ENCODE measurements at regions not wholly inside any gene's neighbourhood (a gene's known extent, or its start where the extent isn't known, plus 50 kb on each side); places are given as distances from the start of the nearest gene placed in this dataset.
"Not testable (repeated sequence)": the region's sequence is repeated elsewhere in the genome, so short reads cannot be mapped to it uniquely, and the experiment has no call there.

- no peak for DNase-seq (ENCODE audit: low read depth)
Observed at GRCh38 chr3:78257951-78258530, 1218.1 kb downstream of the ROBO2 start.

GRCh38 chr3:78258798-78259197, 1218.9 kb downstream of the ROBO2 start:
- DNase-seq (ENCODE audit: low read depth), result peak; percentile 66

DNA sequence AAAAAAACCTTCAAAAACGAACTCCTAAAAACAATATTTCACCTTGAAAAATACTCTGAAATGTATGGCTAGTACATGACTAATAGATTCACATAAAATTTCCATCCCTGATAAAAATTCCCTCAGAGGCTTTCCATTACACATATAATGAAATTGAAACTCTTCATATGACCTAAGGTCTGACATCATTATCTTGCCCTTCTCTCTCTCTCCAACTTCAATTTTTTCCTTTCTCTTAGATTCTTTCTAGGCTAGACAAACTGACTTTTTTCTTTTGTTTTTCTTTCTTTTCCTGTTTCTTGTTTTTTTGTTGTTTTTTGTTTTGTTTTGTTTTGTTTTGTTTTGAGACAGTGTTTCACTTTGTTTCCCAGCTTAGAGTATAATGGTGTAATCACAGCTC, 1220.5 kb downstream of the ROBO2 start:
- DNase-seq (ENCODE audit: low read depth), result no peak

DNA sequence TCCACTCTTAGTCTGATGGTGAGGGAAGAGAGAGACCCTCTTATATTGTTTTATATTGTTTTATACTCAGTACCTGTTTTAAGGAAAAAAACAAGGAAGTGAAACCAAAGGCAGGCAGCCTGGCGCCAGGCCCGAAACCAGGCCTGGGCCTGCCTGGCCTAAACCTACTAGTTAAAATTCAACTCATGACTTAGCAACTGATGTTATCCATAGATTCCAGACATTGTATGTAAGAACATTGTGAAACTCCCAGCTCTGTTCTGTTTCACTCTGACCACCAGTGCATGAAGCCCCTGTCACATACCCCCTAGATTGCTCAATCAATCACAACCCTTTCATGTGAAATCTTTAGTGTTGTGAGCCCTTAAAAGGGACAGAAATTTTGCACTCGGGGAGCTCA, 1226.7 kb downstream of the ROBO2 start:
- not testable (repeated sequence) for DNase-seq (ENCODE audit: low read depth)

DNA sequence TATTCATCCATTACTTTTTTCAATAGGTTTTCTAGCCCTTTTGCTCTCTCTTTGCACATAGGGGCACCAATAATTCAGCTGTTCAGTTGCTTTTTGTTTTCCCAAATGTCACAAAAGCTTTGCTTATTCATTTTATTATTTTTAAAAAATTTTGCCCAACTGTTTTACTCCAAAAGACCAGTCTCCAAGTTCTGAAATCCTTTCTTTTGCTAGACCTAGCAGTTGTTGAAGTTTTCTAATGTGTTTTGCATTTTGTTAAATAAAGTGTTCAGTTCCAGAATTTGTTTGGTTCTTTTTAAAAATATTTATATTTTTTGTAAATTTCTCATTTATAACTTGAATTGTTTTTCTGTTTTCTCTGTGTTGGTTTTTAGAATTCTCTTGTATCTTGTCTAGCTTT, 1227.3 kb downstream of the ROBO2 start:
- no peak for DNase-seq (ENCODE audit: low read depth)

DNA sequence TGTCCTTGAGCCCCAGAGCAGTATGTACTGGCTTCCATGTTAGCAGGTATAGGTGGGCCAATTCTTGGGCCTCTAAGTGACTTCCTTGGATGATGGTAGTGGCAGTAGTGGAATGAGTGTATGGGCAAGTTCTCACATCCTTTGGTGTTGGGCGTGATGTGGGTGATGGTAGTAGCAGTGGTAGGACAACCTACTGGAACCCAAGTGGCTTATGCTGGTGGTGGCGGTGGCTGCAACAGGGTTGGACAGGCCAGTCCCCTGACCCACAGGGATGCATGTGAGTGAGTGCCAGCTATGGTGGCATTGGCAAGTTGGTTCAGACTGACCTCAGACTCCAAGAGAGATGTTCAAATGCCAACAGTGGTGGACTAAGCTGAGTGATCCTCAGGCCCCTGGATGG, 1228.2 kb downstream of the ROBO2 start:
- no peak for DNase-seq (ENCODE audit: low read depth)

DNA sequence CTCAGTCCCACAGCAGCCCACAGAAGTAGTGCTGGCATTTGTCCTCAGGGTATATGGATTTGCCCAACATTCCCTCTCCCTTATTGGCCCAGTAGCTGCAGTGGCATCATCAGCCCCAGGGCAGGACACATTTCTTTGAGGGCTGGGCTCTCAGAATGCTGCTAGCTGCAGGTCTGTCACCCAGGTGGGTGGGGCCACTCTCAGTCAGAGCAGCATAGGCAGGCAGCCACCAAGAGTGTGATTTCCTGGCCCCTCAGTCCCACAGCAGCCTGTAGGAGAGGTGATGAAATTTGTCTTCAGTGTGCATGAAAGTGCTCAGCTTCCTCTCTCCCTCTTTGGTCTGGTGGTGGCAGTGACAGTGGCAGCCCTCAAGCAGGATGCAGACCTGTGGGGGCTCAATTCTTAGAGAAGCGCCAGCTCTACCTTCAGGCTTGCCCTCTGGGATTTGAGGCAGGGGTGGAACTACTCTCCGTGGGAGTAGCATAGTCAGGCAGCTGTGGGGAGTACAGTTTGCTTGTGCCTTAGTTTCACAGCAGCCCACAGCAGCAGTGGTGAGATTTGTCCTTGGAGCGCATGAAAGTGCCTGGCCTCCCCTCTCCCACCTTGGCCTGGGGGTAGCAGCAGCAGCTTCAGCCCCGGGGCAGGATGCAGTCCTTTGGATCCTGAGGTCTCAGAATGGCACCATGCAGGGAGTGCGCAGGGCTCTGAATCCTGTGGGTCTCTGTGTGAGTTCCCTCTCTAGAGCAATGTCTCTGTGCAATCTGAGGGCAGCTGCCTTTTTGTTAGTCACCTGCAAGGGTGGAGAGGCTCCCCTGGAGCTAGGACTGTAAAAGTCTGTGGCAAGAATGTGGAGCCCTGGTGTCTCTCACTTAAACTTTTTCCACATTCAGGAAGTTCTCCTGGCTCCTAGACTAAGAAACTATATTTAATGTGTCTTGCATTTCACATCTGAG, 1229.1 kb downstream of the ROBO2 start:
- no peak for DNase-seq (ENCODE audit: low read depth)

DNA sequence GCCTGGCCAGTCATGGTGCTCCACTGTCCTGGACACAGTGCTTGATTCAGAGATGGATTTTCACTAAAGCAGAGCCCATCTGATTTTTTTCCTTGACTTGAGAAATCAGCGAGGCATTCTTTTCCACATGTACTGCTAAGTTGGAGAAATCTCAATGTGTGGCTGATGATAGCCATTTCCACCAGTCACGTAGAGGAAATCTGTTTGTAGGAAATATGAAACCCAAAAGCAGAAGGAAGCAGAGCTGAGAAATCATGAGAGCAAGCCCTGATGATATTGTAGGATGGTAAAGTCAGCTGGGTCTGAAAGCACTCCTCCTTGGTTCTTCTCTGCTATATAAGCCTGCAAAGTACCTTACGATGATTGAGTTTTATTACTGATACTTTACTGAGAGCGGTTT, 1233.4 kb downstream of the ROBO2 start:
- DNase-seq (ENCODE audit: low read depth), result no peak

- no peak for DNase-seq (ENCODE audit: low read depth)
Observed at GRCh38 chr3:78274475-78275065, 1234.7 kb downstream of the ROBO2 start.

DNA sequence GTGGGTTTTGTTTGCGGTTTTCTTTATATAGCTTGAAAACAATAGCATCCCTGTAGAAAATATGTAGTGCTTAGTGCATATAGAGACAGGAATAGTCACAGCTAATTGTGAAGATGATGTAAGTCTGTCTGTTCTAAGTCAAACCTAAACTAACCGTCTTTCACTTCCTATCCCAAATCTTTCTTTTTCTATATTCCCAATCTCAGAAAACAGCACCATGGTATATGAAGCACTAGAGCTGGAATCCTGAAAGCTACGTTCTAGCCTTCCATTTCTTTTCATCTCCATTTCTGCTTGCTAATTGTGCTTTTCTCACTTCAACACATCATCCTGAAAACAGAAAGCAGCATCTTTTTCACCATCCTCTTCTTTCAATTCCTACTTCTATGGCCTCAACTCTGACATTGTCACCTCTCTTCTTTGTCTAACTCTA, 1235.5 kb downstream of the ROBO2 start:
- no peak for DNase-seq (ENCODE audit: low read depth)

DNA sequence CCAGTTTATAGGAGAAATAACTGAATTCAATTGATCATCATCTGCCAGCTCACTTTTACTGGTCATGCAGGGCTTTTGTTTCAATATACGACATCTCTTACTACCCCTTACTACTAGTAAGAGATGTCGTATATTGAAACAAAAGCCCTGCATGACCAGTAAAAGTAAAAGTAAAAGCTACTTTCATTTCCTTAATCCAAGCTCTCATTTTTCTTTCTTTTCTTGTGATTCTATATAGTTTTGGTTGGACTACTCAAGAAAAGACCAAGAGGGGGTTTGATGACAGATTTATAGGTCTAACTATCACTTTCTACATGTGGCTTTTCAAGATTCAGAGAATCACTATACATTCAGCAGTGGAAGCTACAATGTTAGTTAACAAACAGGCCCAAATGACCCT, 1237.3 kb downstream of the ROBO2 start:
- no peak for DNase-seq (ENCODE audit: low read depth)

DNA sequence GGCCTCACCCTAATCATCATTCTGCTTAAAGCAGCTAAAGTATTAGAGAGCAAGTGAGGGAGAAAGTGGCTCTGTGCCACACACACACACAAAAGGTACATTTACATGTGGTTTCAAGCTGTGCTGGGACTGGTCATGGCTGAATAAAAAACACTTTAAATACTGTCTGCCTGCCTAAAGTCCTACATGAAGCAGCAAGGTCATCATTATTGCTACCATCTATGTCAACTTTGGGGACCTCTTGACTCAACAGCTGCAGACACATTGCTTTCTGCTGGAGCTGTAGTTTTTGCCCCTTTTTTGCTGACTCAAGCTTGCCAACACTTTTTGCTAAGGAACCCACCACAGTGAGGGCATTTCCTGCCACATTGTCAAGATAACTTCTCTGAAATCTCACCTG, 1237.9 kb downstream of the ROBO2 start:
- no peak for DNase-seq (ENCODE audit: low read depth)

GRCh38 chr3:78279091-78279490, 1239.2 kb downstream of the ROBO2 start:
- no peak for DNase-seq (ENCODE audit: low read depth)

DNA sequence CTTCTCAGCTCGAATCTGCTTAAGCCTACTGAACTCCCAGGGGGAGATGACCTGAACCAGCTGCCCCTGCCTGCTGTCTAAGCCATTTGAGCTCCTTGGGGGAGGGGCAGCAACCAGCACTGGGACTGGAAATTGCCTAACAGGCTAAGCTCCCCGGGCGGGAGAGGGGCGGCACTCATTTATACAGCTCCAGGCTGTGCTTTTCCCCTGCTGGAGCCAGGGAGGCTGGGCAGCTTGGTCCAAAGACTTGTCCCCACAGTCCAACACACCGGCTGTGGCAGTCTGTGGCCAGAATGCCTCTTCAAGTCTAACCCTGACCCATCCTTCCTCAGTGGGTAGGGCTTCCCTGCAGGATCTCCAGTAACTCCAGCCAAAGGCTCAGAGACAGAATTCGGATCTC, 1241.5 kb downstream of the ROBO2 start:
- DNase-seq (ENCODE audit: low read depth), result no peak

- DNase-seq (ENCODE audit: low read depth), result no peak
Observed at GRCh38 chr3:78283994-78284393, 1244.1 kb downstream of the ROBO2 start.

DNA sequence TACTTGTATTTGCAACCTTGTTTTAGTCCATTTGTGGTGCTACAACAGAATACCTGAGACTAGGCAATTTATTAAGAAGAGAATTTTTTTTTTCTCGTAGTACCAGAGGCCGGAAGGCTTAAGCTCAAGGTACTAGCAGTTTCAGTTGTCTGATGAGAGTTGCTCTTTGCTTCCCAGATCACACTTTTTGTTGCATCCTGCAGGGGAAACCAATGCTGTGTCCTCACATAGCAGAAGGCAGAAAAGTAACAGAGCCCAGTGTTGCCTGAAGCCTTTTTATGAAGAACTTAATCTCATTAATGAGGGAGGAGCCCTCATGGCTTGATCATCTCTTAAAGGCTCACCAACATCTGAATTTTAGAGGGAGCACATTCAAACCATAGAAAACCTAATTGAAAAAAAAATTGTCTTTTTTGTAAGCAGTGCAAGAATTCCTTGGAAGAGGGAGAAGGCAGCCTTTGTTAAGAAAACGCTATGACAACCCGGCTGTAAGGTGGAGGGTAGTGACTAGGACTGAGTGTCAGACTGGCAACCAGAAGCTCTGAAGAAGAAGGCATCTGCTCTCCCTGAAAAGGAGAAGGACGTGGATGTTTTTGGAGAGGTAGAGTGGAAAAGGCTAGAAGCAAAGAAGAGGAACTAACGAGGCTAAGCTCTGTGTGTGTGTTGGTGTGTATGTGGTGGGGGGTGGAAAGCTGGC, 1245.3 kb downstream of the ROBO2 start:
- no peak for DNase-seq (ENCODE audit: low read depth)

DNA sequence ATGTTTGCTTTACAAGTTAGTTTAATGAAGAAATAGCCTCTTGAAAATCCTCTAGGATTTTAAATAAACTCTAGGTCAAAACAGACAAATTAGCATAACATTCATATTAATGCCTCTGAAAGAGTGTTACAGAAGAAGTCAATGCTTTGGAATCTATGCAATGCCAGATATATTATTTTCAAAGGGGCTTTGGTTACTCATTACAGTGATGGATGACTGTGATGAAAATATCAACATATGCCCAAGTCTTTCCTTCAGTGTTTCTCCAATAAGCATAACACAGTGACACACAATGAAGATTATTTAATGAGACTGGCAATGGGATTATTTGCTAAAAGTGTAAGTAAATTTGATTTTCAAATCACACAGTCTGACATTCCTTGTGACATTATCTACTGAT, 1247.2 kb downstream of the ROBO2 start:
- no peak for DNase-seq (ENCODE audit: low read depth)

GRCh38 chr3:78293284-78293683, 1253.4 kb downstream of the ROBO2 start:
- no peak for DNase-seq (ENCODE audit: low read depth)

DNA sequence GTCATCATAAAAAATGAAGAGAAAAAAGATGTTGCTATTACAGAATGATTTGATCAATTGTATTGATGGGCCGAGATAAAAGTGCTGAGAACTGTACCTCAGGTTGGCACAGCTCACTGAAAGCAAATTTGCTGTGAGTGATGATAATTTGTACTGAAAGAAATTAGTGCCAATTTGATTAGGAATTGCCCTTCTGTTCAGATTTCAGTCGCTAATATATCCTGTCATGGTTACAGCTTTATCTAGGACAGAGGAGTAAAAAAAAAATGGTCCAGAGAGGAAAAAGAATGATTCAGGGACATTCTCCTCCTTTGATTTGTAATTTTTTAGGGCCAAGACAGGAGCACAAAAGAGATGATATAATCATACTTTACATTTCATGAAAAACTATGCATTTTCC, 1264.2 kb downstream of the ROBO2 start:
- DNase-seq (ENCODE audit: low read depth), result no peak

- no peak for DNase-seq (ENCODE audit: low read depth)
Observed at GRCh38 chr3:78312851-78313250, 1273.0 kb downstream of the ROBO2 start.

- DNase-seq (ENCODE audit: low read depth), result no peak
Observed at GRCh38 chr3:78313332-78313731, 1273.4 kb downstream of the ROBO2 start.

DNA sequence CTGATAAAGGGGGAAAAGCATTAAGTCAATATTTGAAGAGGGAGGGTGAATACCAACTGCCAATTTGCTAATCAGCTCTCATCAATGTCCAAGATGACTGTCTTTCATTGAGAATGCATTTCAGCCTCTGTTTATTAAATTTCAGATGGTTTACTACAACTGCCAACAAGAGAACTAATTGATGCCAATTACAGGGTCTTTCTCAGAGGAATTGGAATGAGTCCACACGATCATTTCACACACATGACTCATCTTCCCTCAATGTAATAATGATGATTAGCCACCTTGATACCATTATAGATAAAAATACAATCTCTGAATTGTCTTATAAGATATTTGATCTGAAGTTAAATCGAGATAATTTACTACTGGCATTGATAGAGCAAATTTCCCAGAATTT, 1274.4 kb downstream of the ROBO2 start:
- DNase-seq (ENCODE audit: low read depth), result no peak

- no peak for DNase-seq (ENCODE audit: low read depth)
Observed at GRCh38 chr3:78317774-78318173, 1277.9 kb downstream of the ROBO2 start.

Data from GM04504 (cell line).